Keratinocyte (primary cell): ENCODE measurements at regions not wholly inside any gene's neighbourhood (a gene's known extent, or its start where the extent isn't known, plus 50 kb on each side); places are given as distances from the start of the nearest gene placed in this dataset.

Experiments used
- EZH2 ChIP-seq: IDR thresholded peaks from one replicate; pipeline ENCODE4 v1.6.1; 2012; ENCODE audit warnings: inconsistent platforms, mild to moderate bottlenecking, low read length, moderate library complexity
- TF ChIP-seq, protein P1 (sequence below), 3 experiments: IDR thresholded peaks in 1 of 3; conservative IDR thresholded peaks in 1 of 3; optimal IDR thresholded peaks in 1 of 3; 2 replicates in 2 of 3; 3 replicates in 1 of 3; pipeline versions ENCODE3 to v1.5.1; 2011; ENCODE audit warnings: low read length in 3 of 3, mild to moderate bottlenecking in 3 of 3, moderate library complexity in 2 of 3, control low read depth in 1 of 3, inconsistent platforms in 1 of 3; ENCODE audit not compliant: insufficient read depth in 2 of 3; ENCODE audit errors: extremely low read depth in 1 of 3

DNA sequence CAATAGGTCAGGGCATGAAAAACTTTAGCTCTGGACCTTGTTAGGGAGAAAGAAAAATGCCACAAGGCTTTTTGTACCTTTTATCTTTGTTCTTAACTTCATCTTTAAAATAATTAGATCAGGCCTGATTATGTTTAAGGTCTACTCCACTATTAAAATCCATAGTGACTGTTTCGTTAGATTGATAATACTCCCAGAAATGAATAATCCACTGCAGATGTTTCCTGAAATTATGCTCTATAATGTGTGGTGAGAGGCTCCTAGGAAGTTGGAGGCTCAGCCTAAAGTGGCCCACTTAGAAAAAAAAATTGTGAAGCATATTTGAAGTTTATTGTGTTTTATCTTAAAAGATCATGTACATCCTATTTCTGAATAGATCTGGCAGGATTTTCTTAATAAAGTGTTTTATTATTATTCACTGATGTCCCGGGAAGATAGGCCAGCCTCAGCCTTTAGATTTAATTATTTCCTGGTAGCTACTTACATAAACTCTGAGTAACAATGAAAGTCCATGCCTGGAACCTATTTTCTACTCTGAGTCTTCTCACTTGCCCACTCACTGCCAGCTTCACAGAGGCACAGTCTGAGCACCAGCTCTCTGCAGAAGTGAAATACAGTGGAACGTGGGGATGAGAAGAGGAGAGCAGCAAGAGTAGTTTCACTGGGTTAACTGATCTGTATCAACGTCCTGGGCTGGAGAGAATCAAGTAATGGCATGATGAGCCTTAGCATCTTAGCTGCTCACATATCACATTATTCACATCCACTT lies 126.8 kb upstream of the TMEM170B start:
- TF ChIP-seq, protein P1, sequence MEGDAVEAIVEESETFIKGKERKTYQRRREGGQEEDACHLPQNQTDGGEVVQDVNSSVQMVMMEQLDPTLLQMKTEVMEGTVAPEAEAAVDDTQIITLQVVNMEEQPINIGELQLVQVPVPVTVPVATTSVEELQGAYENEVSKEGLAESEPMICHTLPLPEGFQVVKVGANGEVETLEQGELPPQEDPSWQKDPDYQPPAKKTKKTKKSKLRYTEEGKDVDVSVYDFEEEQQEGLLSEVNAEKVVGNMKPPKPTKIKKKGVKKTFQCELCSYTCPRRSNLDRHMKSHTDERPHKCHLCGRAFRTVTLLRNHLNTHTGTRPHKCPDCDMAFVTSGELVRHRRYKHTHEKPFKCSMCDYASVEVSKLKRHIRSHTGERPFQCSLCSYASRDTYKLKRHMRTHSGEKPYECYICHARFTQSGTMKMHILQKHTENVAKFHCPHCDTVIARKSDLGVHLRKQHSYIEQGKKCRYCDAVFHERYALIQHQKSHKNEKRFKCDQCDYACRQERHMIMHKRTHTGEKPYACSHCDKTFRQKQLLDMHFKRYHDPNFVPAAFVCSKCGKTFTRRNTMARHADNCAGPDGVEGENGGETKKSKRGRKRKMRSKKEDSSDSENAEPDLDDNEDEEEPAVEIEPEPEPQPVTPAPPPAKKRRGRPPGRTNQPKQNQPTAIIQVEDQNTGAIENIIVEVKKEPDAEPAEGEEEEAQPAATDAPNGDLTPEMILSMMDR (optimal IDR thresholded peaks at IDR 0.05 in 1 of 3, IDR thresholded peaks at IDR 0.05 in 1 of 3, conservative IDR thresholded peaks at IDR 0.05 in 1 of 3; ENCODE audit: extremely low read depth in 1 of 3, insufficient read depth in 2 of 3, low read length in 3 of 3) = no peak
- TF ChIP-seq EZH2 = no peak
